Ovary (tissue), 7 donors: ENCODE measurements at regions not wholly inside any gene's neighbourhood (a gene's known extent, or its start where the extent isn't known, plus 50 kb on each side); places are given as distances from the start of the nearest gene placed in this dataset.

Experiments used
- DNase-seq, 5 donors: peaks; one replicate each; pipeline ENCODE4 v3.0.0-alpha.2; 2019 to 2020
- H3K27ac ChIP-seq, 2 donors: fragments of 200-600 bp; one replicate each; pipeline versions ENCODE4 v1.5.1 to v1.8.0; 2019 to 2022
- H3K27me3 ChIP-seq: fragments of 200-600 bp; one replicate; pipeline ENCODE4 v1.8.0; 2022
- H3K36me3 ChIP-seq: fragments of 200-600 bp; sonication (generic); one replicate; pipeline ENCODE4 v1.5.1; 2019
- H3K4me1 ChIP-seq: one replicate; pipeline ENCODE4 v1.8.1; 2013; ENCODE audit warnings: mild to moderate bottlenecking, moderate library complexity; ENCODE audit not compliant: insufficient read depth
- H3K4me3 ChIP-seq: fragments of 200-600 bp; sonication (generic); one replicate; pipeline ENCODE4 v1.5.1; 2017
- H3K9me3 ChIP-seq, 2 donors: fragments of 200-600 bp in 1 of 2; sonication (generic) in 1 of 2; one replicate each; pipeline versions ENCODE4 v1.5.1 to v1.8.1; 2013 to 2019; ENCODE audit warnings: mild to moderate bottlenecking in 1 of 2, moderate library complexity in 1 of 2
- EP300 ChIP-seq: sonication (generic); formaldehyde crosslinking; IDR thresholded peaks from one replicate; pipeline ENCODE4 v1.6.1; 2017; ENCODE audit warnings: antibody characterized with exemption
- POLR2A ChIP-seq: fragments of 450-650 bp; IDR thresholded peaks from one replicate; pipeline ENCODE4 v1.6.1; 2017; ENCODE audit warnings: antibody characterized with exemption, mild to moderate bottlenecking, moderate library complexity
- WGBS, 3 donors: extraction: QIAGEN DNeasy Blood & Tissue Kit in 1 of 3; methylation state at CpG; one replicate each; pipeline versions ENCODE4 v1.1.5 to v1.1.7; 2013 to 2017; 5-methylcytosine and 5-hydroxymethylcytosine counted together
- intact Hi-C, 4 donors: fragments of 100-400 bp; cut with DNase I; formaldehyde crosslinking; loops; one replicate each; pipeline versions ENCODE4 v1.11.0 to v1.15.1; 2022 to 2023
- TF ChIP-seq, protein P1 (sequence below), 3 donors: fragments of 450-650 bp in 2 of 3; fragments of 200-600 bp in 1 of 3; IDR thresholded peaks; one replicate each; pipeline versions ENCODE4 v1.5.1 to v1.8.0; 2016 to 2022; ENCODE audit warnings: antibody characterized with exemption in 3 of 3, mild to moderate bottlenecking in 1 of 3
- donor health status: DM: no; HTN: no; CAD: no; lungs with moderate emphysema.
- donor health status: DM: no; HTN: no; CAD: no.
- donor health status: Bipolar disorder and iron deficiency.
- donor health status: DM: no; HTN: no; CAD: no.
- donor health status: DM: yes; HTN: yes; CAD: no.

DNA sequence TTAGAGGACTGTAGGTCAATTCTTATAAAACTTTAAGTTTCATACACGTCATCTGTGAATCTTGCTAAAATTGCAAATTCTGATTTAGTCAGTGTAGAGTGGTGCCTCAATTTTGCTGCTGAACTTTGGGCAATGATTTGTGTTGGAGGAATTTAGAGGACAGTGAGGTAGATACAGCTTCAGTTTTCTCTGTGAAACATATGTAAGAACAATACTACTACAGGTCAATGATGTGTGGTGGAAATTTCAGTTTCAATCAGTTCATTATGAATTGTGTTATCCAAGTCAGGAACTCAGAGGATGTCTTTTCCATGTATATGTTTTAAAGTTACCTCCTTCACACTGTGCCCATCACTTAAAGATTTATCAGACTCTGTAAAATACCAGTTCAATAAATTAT is 1597.8 kb upstream of the PCDH10 start:
- intact Hi-C loops = no loop called here

DNA sequence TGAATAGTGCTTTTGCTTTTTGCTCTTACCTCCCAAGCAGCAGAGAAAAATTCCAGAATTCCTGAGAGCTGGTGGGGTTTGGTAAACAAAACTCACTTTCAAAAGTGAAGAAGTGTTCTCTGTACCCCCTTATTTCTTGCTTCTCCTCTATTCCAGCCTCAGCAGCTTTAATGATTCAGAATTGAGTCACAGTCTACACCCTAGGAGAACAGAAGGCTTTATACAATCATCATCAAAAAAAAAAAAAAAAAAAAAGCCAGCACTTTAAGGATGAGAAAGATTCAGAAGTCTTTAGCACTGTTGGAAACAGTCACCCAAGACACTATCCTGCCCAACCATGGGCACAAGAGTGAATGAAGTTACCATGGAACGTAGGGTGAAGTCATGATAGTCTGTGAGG is 1583.1 kb upstream of the PCDH10 start:
- TF ChIP-seq EP300 (no peak), POLR2A (no peak)
- TF ChIP-seq, protein P1, sequence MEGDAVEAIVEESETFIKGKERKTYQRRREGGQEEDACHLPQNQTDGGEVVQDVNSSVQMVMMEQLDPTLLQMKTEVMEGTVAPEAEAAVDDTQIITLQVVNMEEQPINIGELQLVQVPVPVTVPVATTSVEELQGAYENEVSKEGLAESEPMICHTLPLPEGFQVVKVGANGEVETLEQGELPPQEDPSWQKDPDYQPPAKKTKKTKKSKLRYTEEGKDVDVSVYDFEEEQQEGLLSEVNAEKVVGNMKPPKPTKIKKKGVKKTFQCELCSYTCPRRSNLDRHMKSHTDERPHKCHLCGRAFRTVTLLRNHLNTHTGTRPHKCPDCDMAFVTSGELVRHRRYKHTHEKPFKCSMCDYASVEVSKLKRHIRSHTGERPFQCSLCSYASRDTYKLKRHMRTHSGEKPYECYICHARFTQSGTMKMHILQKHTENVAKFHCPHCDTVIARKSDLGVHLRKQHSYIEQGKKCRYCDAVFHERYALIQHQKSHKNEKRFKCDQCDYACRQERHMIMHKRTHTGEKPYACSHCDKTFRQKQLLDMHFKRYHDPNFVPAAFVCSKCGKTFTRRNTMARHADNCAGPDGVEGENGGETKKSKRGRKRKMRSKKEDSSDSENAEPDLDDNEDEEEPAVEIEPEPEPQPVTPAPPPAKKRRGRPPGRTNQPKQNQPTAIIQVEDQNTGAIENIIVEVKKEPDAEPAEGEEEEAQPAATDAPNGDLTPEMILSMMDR (IDR thresholded peaks at IDR 0.05) = no peak
- intact Hi-C loops = no loop called here

More for the DNA sequence above, 1597.8 kb upstream of the PCDH10 start:
- no peak overlapping the region for H3K27ac ChIP-seq
- DNase-seq = no peak
- no peaks in the 10 kb centered on the region for H3K36me3 ChIP-seq
- no peaks in the 10 kb centered on the region for H3K4me1 ChIP-seq
- no peak overlapping the region for H3K4me3 ChIP-seq
- WGBS, 3 donors = 82 to 86% (median 83%) methylated on average over 1 of the region's 1 CpG
- no peaks in the 10 kb centered on the region for H3K9me3 ChIP-seq
- no peaks in the 10 kb centered on the region for H3K27me3 ChIP-seq
- TF ChIP-seq POLR2A = no peak
- TF ChIP-seq, protein P1 (IDR thresholded peaks at IDR 0.05) = no peak
- no peak for TF ChIP-seq EP300

DNA sequence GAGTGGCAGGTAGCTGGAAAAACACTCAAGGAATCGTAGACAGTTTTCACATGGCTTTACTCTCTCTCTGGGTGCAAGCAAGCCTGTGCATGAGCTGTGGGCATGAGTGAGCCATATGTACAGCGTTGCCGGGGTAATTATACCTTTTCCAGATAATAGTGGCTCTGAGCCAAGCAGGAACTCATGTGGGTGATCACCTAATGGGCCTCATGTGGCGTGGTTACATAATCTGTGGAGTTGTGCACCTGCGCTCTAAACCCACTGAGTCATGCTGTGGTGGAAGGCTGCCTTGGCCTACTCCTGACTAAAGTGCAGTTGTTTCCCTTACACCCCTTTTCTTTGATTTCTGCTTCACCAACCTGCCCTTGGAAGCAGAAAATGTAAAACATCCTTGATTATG is 1564.5 kb upstream of the PCDH10 start:
- H3K9me3 ChIP-seq = no peaks in the 10 kb centered on the region
- H3K4me1 ChIP-seq = no peaks in the 10 kb centered on the region
- H3K27me3 ChIP-seq = no peaks in the 10 kb centered on the region
- no peak overlapping the region for H3K4me3 ChIP-seq
- no peak for DNase-seq
- intact Hi-C loops = no loop called here
- TF ChIP-seq POLR2A = no peak
- TF ChIP-seq EP300 = no peak
- TF ChIP-seq, protein P1 (IDR thresholded peaks at IDR 0.05) = no peak
- no peak overlapping the region for H3K27ac ChIP-seq
- H3K36me3 ChIP-seq = no peaks in the 10 kb centered on the region
- WGBS, 3 donors = 85 to 96% (median 88%) methylated on average over 5 of the region's 5 CpGs

More for the DNA sequence above, 1583.1 kb upstream of the PCDH10 start:
- no peaks in the 10 kb centered on the region for H3K4me1 ChIP-seq
- H3K4me3 ChIP-seq = no peak overlapping the region
- H3K36me3 ChIP-seq = no peaks in the 10 kb centered on the region
- H3K27me3 ChIP-seq = no peaks in the 10 kb centered on the region
- DNase-seq = no peak
- WGBS, 3 donors = 50 to 60% (median 55%) methylated on average over 1 of the region's 1 CpG
- no peaks in the 10 kb centered on the region for H3K9me3 ChIP-seq
- no peak overlapping the region for H3K27ac ChIP-seq

DNA sequence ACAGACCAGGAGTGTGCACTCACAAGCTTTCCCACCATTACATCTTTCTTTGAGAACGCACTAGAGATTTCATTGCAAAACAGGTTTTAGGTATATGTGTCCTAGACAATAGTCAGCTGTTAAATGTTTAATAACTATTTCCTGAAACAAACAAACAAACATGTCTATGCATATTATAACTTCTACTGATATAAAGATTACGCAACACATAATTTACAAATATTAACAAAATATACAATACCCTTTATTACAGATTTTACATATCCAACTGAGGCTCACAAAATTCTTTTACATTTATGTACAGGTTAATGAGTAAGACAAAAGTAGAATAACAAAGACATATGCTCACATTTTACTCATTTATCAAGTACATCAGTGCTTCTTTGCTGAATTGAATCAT is 1554.0 kb upstream of the PCDH10 start:
- Histone ChIP-seq H3K27ac (no peak overlapping the region), H3K27me3 (no peaks in the 10 kb centered on the region), H3K36me3 (no peaks in the 10 kb centered on the region), H3K4me3 (no peak overlapping the region), H3K4me1 (no peaks in the 10 kb centered on the region), H3K9me3 (no peaks in the 10 kb centered on the region)
- 93 to 96% (median 95%) methylated on average over 2 of the region's 2 CpGs for WGBS, 3 donors
- no peak for DNase-seq
- no peak for TF ChIP-seq EP300
- TF ChIP-seq, protein P1 (IDR thresholded peaks at IDR 0.05) = no peak
- TF ChIP-seq POLR2A = no peak
- intact Hi-C loops = no loop called here

DNA sequence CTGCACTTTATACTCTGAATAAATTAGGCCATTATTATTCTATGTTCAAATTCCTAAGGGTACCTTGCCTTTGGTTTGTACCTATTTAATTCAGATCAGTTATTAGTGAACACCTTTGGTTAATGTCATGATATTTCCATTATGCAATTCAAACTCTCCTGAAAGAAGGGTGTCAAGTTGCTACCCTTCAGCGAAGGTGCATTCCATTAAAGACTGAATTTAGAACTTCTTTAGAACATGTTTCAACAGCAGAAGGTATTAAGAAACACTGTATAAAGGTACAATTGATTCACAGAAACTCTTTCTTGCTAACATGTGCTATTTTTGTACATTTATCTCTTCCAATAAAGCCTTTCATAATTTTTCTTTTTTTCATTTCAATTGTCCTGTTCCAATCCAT is 1545.4 kb upstream of the PCDH10 start:
- H3K27me3 ChIP-seq = no peaks in the 10 kb centered on the region

More for the DNA sequence above, 1545.4 kb upstream of the PCDH10 start:
- Histone ChIP-seq H3K9me3 (no peaks in the 10 kb centered on the region), H3K27ac (no peak overlapping the region), H3K4me1 (no peaks in the 10 kb centered on the region), H3K36me3 (no peaks in the 10 kb centered on the region), H3K4me3 (no peak overlapping the region)
- intact Hi-C loops = no loop called here
- TF ChIP-seq POLR2A = no peak
- TF ChIP-seq, protein P1 (IDR thresholded peaks at IDR 0.05) = no peak
- no peak for TF ChIP-seq EP300
- WGBS, 3 donors = 39 to 78% (median 75%) methylated on average over 1 of the region's 1 CpG
- no peak for DNase-seq
